HG03045 (cell line): ENCODE measurements at regions not wholly inside any gene's neighbourhood (a gene's known extent, or its start where the extent isn't known, plus 50 kb on each side); places are given as distances from the start of the nearest gene placed in this dataset.
"Not testable (repeated sequence)": the region's sequence is repeated elsewhere in the genome, so short reads cannot be mapped to it uniquely, and the experiment has no call there.

Experiments
- ATAC-seq: cut with Tn5 transposase; IDR thresholded peaks from one replicate; pipeline ENCODE4 v1.9.1; 2021; ENCODE audit warnings: mild to moderate bottlenecking, moderate library complexity; ENCODE audit not compliant: unreplicated experiment

DNA sequence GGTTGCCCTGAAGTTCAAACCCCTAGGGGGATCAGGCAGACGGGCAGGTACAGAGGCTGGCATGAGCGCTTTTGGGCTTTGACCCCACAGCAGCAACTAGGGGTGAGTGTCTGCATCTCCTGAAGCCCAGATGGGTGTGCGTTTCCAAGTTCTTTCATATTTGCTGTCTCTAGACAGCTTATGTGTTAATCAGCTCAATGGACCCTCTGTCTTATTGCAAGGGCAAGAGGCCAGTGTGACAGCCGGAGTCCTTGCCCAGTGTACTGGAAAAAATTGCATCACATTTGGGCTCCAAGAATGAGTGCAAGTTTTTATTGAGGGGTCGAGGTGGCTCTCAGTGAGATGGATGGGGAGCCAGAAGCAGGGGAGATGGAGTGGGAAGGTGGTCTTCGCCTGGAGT is 1863.7 kb upstream of the RAG2 start:
- no peak for ATAC-seq

- ATAC-seq: no peak
Observed at GRCh38 chr11:38460896-38461295, 1862.9 kb upstream of the RAG2 start.

DNA sequence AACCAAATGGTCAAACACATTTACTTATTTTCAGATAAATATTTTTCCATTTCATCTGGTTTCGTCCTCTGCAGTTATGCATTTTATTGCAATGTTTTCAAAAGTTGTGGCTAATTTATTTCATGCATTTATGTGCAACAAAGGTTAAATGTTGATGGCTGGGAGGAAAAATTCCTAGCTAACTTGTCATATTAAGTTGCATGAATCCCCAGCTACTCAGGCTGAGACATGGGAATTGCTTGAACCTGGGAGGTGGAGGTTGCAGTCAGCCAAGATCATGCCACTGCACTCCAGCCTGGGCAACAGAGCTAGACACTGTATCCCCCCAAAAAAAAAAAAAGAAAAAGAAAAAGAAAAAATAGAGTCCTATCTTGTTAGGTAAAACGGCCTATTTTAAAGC is 1862.4 kb upstream of the RAG2 start:
- no peak for ATAC-seq

DNA sequence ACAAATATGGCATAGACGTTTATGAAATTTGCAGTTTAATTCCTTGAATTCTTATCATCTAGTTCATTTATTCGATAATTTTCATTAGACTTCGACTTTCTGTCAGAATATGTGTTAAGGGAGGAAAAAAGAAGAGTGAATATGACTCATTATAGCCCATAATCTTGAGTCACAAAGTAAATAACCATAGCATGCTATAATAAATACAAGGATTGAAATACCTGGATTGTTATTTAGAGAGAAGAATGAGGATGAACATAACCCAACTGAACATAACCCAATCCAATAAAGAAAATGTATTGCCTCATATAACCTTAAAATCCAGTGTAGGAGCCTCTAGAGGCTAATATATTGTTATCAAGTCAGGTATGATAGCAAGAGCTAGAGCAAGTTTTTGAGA is 1858.3 kb upstream of the RAG2 start:
- ATAC-seq: no peak

DNA sequence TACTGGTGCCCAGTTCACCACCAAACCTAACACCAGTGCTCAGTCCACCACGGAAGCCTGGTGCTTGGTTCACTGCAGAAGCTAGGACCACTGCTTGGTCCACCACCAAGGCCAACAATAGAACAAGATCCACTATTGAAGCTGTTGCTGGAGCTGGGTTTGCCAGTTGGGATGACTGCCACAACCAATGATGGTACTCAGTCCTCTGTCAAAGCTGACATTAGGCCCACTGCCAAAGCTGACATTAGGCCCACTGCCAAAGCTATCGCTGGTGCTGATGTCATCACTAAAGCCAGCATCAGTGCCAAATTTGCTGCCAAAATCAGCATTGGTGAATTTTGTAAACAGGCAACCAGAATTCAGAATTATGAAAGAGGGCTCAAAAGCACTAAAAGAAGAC is 1850.2 kb upstream of the RAG2 start:
- ATAC-seq: no peak

DNA sequence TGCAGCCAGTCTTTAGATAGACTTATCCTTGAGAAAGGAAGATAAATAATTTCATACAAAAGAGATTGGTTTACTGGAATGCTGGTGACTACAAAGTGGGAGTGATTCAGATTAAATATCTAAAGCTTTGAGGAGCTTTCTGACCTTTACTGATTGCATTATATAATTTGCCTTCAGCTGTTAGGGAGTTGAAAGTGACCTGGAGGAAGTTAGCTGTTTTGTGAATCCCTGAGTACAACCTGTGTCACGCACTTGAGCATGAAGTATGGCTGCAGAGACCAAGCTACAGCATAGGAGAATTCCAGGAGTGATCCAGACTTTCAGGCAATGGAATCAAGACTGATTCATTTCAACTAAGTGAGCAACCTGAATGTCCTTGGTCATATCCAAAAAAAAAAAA is 1848.3 kb upstream of the RAG2 start:
- ATAC-seq: no peak

DNA sequence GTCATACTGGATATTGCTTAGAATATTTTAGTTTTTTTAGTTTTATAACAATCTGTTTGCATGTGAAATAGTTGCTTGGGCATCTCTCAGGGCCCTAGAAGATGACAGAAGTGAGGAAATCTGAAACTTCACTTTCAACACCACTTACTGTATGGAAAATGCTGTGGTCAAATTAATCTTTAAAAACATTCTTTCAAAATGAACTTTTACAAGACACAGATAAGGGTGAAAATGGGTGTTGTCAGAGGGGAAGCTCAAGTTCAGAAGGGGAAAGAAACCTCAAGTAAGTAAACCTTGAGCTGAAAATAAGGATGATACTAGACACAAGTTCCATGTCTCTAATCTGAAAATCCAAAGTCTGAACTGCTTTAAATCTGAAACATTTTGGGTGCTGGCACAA is 1840.1 kb upstream of the RAG2 start:
- ATAC-seq: no peak

DNA sequence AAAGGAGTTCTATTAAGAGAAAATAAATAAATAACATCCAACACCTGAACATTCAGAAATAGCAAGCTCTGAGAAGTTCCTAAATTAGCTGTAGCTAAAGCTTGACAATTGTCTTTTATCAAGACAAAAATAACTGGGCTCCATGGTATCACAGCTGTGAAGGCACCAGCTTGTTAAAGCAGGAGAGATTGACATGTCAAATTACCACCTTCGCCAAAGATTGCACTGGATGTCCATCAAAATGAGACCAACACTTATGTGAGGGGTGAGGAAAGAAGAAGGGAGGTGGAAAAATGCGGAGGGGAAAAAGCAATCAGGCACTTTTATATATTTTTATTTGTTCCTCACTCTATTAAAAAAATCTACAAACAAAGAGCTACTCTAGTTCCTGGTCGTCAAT is 1827.5 kb upstream of the RAG2 start:
- ATAC-seq: no peak

GRCh38 chr11:38423042-38423441 is 1825.0 kb upstream of the RAG2 start:
- no peak for ATAC-seq

- no peak for ATAC-seq
Observed at GRCh38 chr11:38416141-38416540, 1818.1 kb upstream of the RAG2 start.

DNA sequence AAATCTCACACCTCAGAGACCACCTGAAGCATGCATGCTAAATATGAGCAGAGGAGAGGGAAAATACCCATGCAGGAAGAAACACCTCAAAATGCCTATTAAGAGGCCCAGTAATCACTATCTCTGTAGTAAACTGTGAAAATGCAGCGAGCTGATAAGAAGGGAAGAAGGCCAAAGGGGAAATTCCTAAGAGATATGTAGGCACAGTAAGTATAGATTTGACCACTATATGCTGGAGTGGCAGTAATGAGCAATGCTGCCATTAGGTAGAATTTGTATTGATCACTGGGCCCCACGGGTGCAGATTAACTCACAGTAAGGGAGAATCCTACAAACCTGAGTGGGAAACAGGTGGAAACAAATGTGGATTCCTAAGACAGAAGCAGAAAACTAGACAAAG is 1813.1 kb upstream of the RAG2 start:
- ATAC-seq: no peak

- no peak for ATAC-seq
Observed at GRCh38 chr11:38402063-38402462, 1804.0 kb upstream of the RAG2 start.

DNA sequence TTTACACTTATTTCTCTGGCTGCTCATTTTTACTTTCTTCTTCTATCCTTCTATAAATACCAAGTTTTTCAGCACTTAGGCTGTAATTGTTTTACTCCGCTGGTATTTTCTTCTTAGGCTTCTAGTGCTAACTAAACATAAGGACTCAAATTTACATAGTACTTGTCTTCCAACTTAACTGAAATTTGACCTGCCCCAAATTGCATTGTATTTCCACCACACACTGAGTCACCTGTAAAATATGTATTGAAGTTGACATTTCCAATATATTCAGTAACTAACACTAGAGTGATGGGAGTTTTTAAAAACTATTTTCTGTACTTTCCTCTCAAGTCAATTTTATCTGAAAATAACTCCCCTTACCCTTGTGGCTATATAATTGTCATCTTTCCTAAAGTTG is 1794.1 kb upstream of the RAG2 start:
- no peak for ATAC-seq

DNA sequence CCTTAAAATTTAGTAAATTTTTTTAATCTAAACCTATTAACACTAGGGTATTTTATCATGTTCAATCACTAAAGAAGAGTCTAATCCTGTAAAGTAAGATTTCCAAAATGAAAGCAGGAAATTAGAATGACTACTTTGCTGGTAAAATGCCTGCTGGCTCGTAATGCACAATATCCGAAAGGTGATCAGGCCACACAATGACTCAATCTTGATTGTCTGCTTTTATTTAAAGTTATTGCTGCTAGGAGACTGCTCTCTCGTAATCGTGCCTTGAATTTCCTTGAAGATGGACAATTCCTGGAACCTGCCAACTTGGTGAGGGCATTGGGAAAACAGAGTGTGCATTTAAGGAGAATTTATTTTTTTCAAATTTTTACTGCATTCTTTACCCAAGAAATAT is 1786.5 kb upstream of the RAG2 start:
- ATAC-seq: no peak

GRCh38 chr11:38365274-38365673 is 1767.2 kb upstream of the RAG2 start:
- no peak for ATAC-seq

DNA sequence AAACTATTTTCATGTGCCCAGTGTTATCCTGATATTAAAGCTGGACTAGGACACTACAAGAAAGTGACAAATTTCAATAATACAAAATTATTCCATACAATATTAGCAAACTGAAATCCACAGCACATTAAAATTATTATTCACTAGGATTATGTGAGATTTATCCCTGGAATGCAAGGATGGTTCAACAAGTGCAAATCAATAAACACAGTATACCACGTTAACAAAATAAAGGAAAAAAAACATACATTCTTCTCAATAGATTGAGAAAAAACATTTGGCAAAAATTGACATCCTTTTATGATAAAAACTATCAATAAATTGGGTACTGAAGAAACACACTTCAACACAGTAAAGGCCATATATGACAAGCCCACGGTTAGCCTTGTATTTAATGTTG is 1758.2 kb upstream of the RAG2 start:
- no peak for ATAC-seq

DNA sequence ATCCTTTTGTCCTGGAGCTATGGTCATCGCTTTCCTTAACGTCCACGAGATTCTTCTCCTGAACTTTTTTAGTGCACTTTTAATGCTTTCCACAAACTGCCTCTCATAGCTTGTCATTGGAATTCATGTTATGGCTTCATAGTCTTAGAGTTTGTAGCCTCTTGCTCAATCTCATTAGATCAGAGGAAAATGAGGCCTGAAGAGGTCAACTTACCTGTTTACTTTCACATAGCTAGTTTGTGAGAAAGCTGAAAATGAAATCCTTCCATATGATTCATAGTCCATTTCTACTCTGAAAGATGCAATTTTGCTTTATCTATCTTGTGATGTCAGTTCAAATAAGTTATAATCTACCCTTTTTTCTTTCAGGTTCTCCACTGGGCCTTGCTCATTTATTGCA is 1747.2 kb upstream of the RAG2 start:
- ATAC-seq: no peak

- ATAC-seq: not testable (repeated sequence)
Observed at GRCh38 chr11:38341612-38342011, 1743.6 kb upstream of the RAG2 start.

DNA sequence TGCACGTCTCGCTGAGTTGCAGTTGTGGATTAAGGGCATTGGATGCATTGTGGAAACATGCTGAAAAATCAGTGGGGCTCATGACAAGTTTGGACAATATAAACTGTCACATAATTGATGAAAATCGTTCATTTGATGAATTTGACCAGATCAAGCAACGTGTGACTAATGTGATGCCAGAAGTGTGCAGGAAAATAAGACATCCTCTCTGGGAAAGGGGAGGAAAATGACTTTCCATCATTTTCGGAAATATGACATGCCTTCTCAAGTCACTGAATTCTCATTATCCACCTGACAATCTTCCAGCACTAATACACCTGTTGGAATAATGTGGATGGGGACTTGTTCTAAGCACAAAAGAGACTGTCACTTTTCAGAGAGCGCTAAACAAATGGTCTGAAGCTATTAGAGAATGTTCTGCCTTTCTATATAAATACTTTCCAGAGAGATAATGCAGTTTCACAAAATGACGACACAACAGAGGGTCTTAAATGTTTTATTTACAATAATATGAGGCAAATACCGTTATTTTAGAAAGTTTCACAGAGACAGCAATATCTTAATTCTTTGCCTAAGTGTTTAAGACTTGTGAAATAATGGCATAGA is 1741.9 kb upstream of the RAG2 start:
- ATAC-seq: no peak

- ATAC-seq: not testable (repeated sequence)
Observed at GRCh38 chr11:38338022-38338421, 1740.0 kb upstream of the RAG2 start.

DNA sequence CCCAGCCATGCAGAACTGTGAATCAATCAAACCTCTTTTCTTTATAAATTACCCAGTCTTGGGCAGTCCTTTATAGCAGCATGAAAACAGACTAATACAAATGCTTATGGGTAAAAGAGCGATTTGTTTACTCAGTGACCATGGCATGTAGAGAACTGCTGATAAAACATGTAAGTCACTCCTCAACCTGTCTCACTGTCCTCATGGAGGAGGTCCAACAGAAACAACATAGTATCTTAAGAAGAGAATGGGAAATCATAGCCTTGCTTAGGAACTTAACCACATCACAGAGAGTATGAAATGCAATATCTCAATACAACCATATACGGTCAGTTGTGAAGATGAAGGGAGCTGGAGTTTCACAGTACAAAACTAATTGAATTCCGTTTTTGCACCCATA is 1734.0 kb upstream of the RAG2 start:
- no peak for ATAC-seq

DNA sequence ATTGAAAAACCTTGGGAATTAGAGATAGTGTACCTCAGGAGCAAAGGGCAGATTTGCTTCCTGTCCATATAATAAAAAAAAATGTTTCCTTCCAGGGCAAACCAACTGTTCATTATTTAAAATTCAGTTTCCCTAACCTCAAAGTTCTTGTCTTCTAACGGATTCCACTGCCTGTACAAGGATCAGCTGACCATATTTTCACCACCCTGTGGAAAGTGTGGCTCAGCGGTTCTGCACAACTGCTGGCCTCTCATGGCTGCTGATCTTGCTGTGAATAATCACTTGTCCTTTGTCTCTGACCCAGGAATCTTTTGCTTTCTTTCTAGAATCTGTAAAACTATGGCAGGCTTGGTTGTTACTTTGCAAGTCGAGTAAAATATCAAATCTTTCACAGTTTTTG is 1732.5 kb upstream of the RAG2 start:
- ATAC-seq: no peak

GRCh38 chr11:38323961-38324761 is 1726.1 kb upstream of the RAG2 start:
- no peak for ATAC-seq
